Panc1 (cell line): ENCODE measurements at regions not wholly inside any gene's neighbourhood (a gene's known extent, or its start where the extent isn't known, plus 50 kb on each side); places are given as distances from the start of the nearest gene placed in this dataset.

ENCODE experiments used
- ATAC-seq: fragments of 200-7000 bp; cut with Tn5 transposase; 2 replicates; pipeline ENCODE4 v1.9.1; 2020; ENCODE audit warnings: mild to moderate bottlenecking, moderate library complexity
- BruUV-seq: library from RNA; stranded (reverse); fragments of 400-500 nt; replicated peaks from 2 replicates; lab custom pipeline; 2021; lab: Mats Ljungman, UMichigan
- CTCF ChIA-PET: fragments of 300-600 bp; sonication (Branson Sonifier 250); formaldehyde crosslinking; loops from one replicate; lab custom pipeline; 2022; ENCODE audit warnings: antibody characterized with exemption; lab: Charles Lee
- POLR2A ChIA-PET: fragments of 300-600 bp; sonication (Branson Sonifier 250); formaldehyde crosslinking; loops from one replicate; lab custom pipeline; 2022; ENCODE audit warnings: antibody characterized with exemption; lab: Charles Lee
- DNase-seq: peaks from one replicate; pipeline ENCODE4 v3.0.0-alpha.2; 2010; ENCODE audit warnings: low read depth, low spot score
- H3K27ac ChIP-seq: 2 replicates; pipeline ENCODE4 v1.5.1; 2011; ENCODE audit warnings: mild to moderate bottlenecking, low read length, inconsistent platforms
- H3K27me3 ChIP-seq: fragments of 200-500 bp; sonication (Bioruptor generic); 2 replicates; pipeline ENCODE4 v1.6.0; 2014; ENCODE audit warnings: low read length, inconsistent platforms; ENCODE audit not compliant: control insufficient read depth, insufficient read depth
- H3K36me3 ChIP-seq: fragments of 200-500 bp; sonication (Bioruptor generic); 2 replicates; pipeline ENCODE4 v1.5.1; 2014; ENCODE audit warnings: inconsistent platforms, mild to moderate bottlenecking, low read length, moderate library complexity; ENCODE audit not compliant: control insufficient read depth, insufficient read depth
- H3K4me1 ChIP-seq: 2 replicates; pipeline ENCODE4 v1.5.1; 2011; ENCODE audit warnings: inconsistent platforms, mild to moderate bottlenecking, low read length, moderate library complexity; ENCODE audit not compliant: control insufficient read depth, insufficient read depth
- H3K4me3 ChIP-seq, 2 experiments: 2 replicates each; pipeline ENCODE4 v1.5.1; 2011 to 2012; ENCODE audit warnings: low read depth in 2 of 2, low read length in 2 of 2, mild to moderate bottlenecking in 2 of 2, inconsistent platforms in 1 of 2, moderate library complexity in 1 of 2
- H3K9me3 ChIP-seq: fragments of 200-500 bp; sonication (Bioruptor generic); 2 replicates; pipeline ENCODE4 v1.5.1; 2014; ENCODE audit warnings: low read depth, mild to moderate bottlenecking, inconsistent platforms, low read length, moderate library complexity; ENCODE audit not compliant: control insufficient read depth, insufficient read depth
- POLR2AphosphoS5 ChIP-seq: IDR thresholded peaks from 2 replicates; pipeline ENCODE4 v1.6.1; 2012; ENCODE audit warnings: mild to moderate bottlenecking, low read depth, low read length, moderate library complexity
- SIN3A ChIP-seq: IDR thresholded peaks from 2 replicates; pipeline ENCODE4 v1.6.1; 2012; ENCODE audit warnings: low read depth, mild to moderate bottlenecking, low read length, moderate library complexity, borderline replicate concordance; ENCODE audit not compliant: insufficient read depth
- TCF7L2 ChIP-seq: IDR thresholded peaks from 2 replicates; pipeline ENCODE4 v1.6.1; 2011; ENCODE audit warnings: mild to moderate bottlenecking, low read depth, low read length, inconsistent platforms
- in situ Hi-C: cut with HindIII; loops from 2 replicates; pipeline ENCODE4 v1.10.0; 2016; ENCODE audit warnings: low sequenced_read_pairs, low pct_unique_long_range_greater_than_20kb
- intact Hi-C: fragments of 100-400 bp; cut with micrococcal nuclease; formaldehyde crosslinking; loops from one replicate; pipeline ENCODE4 v1.10.0; 2022; ENCODE audit not compliant: unreplicated experiment
- TF ChIP-seq, protein P1 (sequence below), 2 experiments: IDR thresholded peaks; 2 replicates each; pipeline ENCODE4 v1.6.1; 2011 to 2012; ENCODE audit warnings: low read depth in 2 of 2, control low read depth in 1 of 2, low read length in 1 of 2, mild to moderate bottlenecking in 1 of 2, moderate library complexity in 1 of 2; ENCODE audit not compliant: insufficient read depth in 1 of 2
- TF ChIP-seq, protein P2 (sequence below): fragments of 450-650 bp; IDR thresholded peaks from 2 replicates; pipeline ENCODE4 v1.5.1; 2017; ENCODE audit warnings: mild to moderate bottlenecking

DNA sequence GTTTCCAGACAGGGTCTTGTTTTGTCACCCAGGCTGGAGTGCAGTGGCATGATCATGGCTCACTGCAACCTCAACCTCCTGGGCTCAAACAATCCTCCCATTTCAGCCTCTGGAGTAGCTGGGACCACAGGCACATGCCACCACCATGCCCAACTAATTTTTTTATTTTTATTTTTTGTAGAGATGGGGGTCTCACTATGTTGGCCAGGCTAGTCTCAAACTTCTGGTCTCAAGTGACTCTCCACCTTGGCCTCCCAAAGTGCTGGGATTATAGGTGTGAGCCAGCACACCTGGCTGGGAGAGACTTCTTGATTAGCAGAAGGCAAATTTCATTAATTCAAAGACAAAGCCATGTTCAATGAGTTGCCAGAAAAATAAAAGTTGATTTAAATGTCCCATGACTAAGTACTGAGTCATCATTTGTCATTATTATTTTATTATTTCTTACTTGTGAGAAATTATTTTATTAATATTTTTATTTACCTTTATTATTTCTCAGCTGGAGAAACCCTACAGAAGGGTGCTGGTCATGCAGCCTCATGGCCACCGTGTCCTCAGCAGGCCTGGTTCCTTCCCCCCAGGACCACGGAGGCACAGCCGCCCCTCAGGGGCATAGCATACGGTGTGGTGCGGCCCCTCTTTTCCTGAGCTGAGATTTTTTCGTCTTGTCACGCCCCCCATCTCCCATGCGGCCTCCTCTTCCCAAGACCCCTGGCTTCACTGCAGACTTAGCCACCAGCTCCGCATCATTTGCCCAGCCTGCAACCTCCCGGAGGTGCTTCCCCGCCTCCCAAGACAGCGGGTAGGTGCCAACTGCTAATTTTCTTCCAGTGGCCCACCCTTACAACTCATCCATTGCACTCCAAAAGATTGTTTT, 55.3 kb upstream of the SIM2 start:
- Histone ChIP-seq H3K27ac (no peak overlapping the region), H3K27me3 (no peaks in the 10 kb centered on the region), H3K9me3 (no peaks in the 10 kb centered on the region), H3K36me3 (no peaks in the 10 kb centered on the region), H3K4me3 (no peak overlapping the region), H3K4me1 (no peaks in the 10 kb centered on the region)
- in situ Hi-C loops (no loop called here), intact Hi-C loops (no loop called here)
- ChIA-PET CTCF (no interaction called here), POLR2A (no interaction called here)
- TF ChIP-seq POLR2AphosphoS5, result no peak
- TF ChIP-seq TCF7L2, result no peak
- TF ChIP-seq, protein P1, sequence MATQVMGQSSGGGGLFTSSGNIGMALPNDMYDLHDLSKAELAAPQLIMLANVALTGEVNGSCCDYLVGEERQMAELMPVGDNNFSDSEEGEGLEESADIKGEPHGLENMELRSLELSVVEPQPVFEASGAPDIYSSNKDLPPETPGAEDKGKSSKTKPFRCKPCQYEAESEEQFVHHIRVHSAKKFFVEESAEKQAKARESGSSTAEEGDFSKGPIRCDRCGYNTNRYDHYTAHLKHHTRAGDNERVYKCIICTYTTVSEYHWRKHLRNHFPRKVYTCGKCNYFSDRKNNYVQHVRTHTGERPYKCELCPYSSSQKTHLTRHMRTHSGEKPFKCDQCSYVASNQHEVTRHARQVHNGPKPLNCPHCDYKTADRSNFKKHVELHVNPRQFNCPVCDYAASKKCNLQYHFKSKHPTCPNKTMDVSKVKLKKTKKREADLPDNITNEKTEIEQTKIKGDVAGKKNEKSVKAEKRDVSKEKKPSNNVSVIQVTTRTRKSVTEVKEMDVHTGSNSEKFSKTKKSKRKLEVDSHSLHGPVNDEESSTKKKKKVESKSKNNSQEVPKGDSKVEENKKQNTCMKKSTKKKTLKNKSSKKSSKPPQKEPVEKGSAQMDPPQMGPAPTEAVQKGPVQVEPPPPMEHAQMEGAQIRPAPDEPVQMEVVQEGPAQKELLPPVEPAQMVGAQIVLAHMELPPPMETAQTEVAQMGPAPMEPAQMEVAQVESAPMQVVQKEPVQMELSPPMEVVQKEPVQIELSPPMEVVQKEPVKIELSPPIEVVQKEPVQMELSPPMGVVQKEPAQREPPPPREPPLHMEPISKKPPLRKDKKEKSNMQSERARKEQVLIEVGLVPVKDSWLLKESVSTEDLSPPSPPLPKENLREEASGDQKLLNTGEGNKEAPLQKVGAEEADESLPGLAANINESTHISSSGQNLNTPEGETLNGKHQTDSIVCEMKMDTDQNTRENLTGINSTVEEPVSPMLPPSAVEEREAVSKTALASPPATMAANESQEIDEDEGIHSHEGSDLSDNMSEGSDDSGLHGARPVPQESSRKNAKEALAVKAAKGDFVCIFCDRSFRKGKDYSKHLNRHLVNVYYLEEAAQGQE (IDR thresholded peaks at IDR 0.05; ENCODE audit: insufficient read depth in 1 of 2, low read depth in 2 of 2, low read length in 1 of 2), result no peak
- TF ChIP-seq SIN3A, result no peak
- TF ChIP-seq, protein P2, sequence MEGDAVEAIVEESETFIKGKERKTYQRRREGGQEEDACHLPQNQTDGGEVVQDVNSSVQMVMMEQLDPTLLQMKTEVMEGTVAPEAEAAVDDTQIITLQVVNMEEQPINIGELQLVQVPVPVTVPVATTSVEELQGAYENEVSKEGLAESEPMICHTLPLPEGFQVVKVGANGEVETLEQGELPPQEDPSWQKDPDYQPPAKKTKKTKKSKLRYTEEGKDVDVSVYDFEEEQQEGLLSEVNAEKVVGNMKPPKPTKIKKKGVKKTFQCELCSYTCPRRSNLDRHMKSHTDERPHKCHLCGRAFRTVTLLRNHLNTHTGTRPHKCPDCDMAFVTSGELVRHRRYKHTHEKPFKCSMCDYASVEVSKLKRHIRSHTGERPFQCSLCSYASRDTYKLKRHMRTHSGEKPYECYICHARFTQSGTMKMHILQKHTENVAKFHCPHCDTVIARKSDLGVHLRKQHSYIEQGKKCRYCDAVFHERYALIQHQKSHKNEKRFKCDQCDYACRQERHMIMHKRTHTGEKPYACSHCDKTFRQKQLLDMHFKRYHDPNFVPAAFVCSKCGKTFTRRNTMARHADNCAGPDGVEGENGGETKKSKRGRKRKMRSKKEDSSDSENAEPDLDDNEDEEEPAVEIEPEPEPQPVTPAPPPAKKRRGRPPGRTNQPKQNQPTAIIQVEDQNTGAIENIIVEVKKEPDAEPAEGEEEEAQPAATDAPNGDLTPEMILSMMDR, result no peak
- BruUV-seq, result no TSS peak
- DNase-seq (no peak), ATAC-seq (no peak)

DNA sequence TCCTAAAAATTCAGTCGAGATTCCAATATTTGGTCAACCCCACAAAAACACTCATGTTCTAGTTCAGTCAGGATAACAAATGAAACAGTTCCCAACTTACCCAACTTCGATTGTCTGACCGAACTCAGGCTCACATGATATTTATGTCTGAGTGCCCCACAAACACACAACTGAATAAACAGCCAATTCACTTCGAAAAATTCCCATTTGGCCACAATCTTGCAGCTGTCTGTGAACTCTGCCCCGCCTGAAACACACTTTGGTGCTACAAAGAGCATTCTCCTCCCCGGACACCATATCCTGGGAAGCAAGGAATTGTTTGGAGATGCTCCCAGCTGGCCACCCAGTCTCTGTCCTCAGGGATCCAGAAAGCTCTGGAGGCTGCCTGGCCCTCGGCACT, 52.9 kb upstream of the SIM2 start:
- Histone ChIP-seq H3K4me1 (no peaks in the 10 kb centered on the region), H3K27ac (no peak overlapping the region), H3K9me3 (no peaks in the 10 kb centered on the region), H3K27me3 (no peaks in the 10 kb centered on the region), H3K4me3 (no peak overlapping the region), H3K36me3 (no peaks in the 10 kb centered on the region)
- no TSS peak for BruUV-seq
- ATAC-seq (no peak), DNase-seq (no peak)
- in situ Hi-C loops (no loop called here), intact Hi-C loops (no loop called here)
- TF ChIP-seq, protein P2, result no peak
- TF ChIP-seq POLR2AphosphoS5, result no peak
- TF ChIP-seq, protein P1 (IDR thresholded peaks at IDR 0.05; ENCODE audit: insufficient read depth in 1 of 2, low read depth in 2 of 2, low read length in 1 of 2), result no peak
- TF ChIP-seq TCF7L2, result no peak
- no peak for TF ChIP-seq SIN3A
- ChIA-PET CTCF (no interaction called here), POLR2A (no interaction called here)
